Stimulated activated CD8-positive, alpha-beta memory T cell treated with anti-CD3 and anti-CD28 coated beads, Interleukin-15, amount 100 ng/mL, for 1 hour (primary cell): ENCODE measurements at regions not wholly inside any gene's neighbourhood (a gene's known extent, or its start where the extent isn't known, plus 50 kb on each side); places are given as distances from the start of the nearest gene placed in this dataset.
"Not testable (repeated sequence)": the region's sequence is repeated elsewhere in the genome, so short reads cannot be mapped to it uniquely, and the experiment has no call there.

Source experiments
- DNase-seq: peaks from one replicate; pipeline ENCODE4 v3.0.0-alpha.2; 2020; ENCODE audit warnings: low read depth

DNA sequence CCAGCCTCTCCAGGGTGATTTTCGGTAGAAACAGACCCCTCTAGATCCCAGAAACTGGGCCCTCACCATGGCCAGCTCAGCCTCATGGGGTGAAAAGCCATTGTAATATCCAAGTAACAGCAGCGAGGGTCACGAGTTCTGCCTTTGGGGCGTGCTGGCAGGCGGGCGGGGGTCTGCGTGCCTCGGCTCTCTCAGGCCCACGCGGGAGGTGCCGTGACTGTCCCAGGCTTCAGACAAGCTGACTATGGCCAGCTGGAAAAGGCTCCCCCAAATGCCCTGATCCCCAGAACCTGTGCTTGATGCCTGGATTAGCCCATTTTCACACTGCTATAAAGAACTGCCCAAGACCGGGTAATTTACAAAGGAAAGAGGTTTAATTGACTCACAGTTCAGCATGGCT, 160.2 kb downstream of the LAT start:
- DNase-seq, result not testable (repeated sequence)

DNA sequence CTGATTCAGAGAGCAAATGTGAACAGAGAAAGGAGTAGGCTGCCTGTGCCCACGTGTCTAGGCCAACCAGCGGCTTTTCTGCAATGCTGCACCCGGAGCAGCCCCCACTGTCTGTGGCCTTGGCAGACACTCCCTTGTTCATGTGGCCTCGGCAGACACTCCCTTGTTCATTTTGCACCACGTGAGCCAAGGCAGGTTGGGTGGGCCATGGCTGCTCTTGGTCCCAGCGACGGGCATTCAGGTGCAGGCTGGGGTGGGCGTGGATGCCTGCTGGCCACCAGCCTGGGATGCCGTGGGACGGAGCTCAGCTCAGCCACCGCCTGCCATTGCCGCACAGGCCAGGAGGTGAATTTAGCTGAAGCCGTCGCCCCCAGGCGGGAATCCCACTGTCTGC, 159.8 kb downstream of the LAT start:
- not testable (repeated sequence) for DNase-seq

GRCh38 chr16:29143739-29144668, 159.2 kb downstream of the LAT start:
- DNase-seq, result not testable (repeated sequence)

GRCh38 chr16:29142506-29142905, 157.7 kb downstream of the LAT start:
- not testable (repeated sequence) for DNase-seq

DNA sequence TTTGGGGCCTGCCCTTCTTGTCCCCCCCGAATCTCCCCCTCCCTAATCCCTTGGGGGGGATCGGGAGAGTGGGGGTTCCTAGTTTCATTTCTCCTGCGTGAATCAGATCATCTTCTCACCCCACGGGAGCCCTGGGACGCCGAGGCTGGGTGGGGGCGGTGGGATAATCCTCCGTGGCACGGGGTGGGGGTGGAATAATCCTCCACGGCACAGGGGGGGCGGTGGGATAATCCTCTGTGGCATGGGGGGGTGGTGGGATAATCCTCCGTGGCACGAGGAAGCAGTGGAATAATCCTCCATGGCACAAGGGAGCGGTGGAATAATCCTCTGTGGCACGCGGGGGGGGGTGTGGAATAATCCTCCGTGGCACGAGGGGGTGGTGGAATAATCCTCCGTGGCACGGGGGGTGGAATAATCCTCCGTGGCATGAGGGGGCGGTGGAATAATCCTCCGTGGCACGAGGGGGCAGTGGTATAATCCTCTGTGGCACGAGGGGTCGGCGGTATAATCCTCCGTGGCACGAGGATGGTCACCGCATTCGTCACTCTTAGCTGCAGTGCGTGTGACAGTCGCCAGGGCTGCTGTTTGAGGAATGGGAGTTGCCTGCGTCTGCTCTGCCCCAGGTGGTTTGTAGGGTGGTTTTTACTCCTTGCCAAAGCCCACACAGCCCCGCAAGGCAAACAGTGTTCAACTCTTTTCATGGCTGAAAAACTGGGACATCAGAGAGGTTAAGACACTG, 156.9 kb downstream of the LAT start:
- DNase-seq, result no peak

DNA sequence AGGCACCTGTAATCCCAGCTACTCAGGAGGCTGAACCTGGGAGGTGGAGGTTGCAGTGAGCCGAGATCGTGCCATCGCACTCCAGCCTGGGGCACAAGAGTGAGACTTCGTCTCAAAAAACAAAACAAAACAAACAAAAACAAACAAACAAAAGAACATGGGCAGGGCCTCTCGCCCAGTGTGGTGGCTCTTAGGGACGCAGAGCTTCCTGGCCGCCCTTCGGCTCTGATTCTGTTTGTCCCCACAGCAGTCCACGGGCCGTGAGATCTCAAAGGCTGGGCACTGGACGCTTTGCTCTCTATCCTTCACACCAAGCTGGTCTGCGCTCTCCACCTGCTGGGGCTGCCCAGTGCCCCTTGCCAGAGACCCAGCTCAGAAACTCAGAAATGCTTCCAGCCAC, 156.3 kb downstream of the LAT start:
- DNase-seq, result not testable (repeated sequence)

DNA sequence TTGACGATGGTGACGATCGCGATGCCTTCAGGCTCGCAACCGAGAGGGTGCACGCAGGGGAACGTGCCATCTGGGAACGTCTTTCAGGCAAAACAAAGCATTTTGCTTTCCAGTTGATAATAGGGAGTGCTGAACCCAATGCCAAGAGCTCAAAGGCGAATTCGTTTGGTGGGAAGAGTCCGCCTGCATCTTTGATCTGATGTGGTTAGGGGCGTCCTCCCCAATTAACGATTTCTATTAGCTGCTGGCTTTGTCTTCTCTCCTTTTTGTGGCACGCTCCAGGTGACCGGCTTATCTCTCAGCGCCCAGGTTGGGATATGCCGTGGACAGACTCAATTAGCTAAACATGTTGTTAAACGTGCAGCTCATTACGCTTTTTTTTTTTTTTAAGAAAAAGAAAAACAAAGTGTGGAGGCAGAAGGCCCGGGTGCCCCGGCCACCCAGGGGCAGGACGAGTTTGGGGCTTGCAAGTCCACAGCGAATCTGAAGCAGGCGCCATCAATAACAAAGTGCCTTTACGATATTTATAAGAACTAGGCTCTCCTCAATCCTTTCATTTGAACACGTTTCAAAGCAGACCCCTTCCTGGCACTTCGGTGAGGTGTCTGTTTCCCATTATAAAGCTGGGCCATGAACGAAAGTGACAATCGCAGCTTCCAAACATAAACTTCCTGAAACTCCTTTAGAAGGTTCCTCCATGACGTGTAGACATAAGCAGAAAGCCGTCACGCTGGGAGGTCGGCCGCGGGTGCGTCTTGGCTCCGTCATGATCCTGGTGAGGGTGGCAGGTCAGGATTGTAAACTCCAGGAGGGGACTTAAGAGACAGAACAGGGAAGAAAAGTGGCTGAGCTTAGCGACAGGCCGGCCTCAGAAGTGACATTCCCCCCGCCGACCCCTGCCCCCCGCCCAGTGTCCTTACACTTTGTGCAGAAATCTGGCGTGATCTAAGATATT, 155.3 kb downstream of the LAT start:
- not testable (repeated sequence) for DNase-seq

DNA sequence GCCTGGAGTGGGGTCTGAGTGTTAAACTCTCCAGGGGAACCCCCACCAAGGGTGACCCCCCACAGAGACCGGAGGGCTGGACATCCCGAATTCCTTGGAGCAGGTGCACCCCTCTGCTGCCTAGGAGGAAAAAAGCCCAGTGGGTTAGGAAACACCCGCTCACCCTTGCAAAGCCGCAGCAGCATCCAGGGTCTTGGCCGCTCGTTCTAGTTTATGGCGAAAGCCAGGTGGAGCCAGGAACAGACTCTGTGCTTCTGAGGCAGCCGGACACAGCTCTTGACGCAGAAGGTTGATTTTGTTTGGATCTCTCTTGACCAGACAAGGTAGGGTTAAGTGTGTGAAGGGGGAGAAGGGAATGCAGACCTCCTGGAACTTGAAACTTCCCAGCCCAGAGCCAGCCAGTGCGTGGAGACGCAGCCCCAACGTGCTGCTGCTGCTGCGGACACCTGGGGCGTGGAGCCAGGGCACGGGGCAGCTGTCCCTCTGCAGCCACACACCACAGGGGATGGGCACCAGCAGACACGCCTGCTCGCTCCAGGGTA, 154.5 kb downstream of the LAT start:
- no peak for DNase-seq

GRCh38 chr16:29138698-29139097, 153.8 kb downstream of the LAT start:
- DNase-seq, result not testable (repeated sequence)

GRCh38 chr16:29137894-29138662, 153.2 kb downstream of the LAT start:
- DNase-seq, result not testable (repeated sequence)

DNA sequence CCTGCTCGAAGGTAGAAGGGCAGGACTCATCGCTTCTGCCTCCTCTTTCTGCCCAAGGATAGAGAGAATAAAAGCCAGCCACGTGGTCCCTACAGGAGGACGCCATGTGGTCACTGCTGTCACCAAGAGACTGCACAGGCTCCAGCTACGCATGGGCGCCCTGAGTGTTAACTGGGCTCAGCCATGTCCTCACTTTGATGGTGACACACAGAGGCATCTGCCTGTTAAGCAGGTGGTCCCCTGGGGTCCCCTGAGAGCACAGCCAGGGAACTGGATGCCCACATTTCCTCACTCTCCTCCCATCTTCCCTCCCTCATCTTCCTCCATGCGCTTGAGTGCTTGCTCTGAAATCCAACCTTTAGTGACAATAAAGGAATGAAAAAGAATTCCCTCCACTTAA, 152.6 kb downstream of the LAT start:
- DNase-seq, result not testable (repeated sequence)

DNA sequence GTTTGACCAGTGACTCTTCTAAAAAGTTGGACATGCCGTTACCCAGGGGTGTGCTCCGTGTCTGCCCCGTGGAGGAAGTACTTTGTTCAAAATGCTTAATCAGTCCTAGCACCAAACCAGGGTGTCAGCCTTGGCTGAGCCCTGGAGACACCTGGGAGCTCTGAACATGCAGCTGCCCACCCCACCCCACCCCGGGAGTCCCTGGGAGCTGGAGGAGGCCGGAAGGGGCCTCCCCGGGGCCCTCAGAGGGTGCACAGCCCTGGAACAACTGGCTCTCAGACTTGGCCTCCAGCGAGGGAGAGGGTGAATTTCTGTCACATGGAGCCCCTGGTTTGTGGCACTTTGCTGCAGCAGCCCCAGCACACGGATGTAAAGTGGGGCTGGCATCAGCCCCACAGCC, 152.1 kb downstream of the LAT start:
- not testable (repeated sequence) for DNase-seq

DNA sequence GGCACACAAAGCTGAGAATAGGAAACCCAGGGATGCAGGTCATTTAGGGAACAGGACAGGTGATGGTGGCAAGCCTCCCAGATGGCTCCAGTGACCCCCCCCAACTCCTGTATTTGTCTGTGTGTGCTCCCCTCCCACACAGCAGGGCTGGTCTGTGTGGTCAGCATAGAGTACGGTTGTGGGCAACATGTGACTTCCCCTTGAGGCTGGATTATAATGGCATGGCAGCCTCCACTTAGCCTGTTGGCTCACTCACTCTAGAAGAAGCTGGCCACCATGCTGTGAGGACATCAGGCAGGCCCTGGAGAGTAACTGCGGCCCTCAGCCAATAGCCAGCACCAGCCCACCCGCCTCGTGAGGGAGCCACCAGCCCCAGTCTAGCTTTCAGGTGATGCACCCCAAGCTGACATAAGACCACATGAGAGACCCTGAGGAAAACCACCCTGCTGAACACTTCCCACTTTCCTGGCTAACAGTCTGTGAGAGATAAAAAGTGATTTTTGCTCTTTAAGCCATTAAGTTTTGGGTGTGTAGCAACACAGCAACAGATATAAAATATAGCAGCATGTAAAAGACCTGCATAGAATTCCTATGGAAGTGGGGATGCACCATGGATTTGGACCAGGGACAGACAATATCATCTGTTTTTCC, 151.3 kb downstream of the LAT start:
- DNase-seq, result not testable (repeated sequence)

- DNase-seq, result not testable (repeated sequence)
Observed at GRCh38 chr16:29135098-29135497, 150.2 kb downstream of the LAT start.

DNA sequence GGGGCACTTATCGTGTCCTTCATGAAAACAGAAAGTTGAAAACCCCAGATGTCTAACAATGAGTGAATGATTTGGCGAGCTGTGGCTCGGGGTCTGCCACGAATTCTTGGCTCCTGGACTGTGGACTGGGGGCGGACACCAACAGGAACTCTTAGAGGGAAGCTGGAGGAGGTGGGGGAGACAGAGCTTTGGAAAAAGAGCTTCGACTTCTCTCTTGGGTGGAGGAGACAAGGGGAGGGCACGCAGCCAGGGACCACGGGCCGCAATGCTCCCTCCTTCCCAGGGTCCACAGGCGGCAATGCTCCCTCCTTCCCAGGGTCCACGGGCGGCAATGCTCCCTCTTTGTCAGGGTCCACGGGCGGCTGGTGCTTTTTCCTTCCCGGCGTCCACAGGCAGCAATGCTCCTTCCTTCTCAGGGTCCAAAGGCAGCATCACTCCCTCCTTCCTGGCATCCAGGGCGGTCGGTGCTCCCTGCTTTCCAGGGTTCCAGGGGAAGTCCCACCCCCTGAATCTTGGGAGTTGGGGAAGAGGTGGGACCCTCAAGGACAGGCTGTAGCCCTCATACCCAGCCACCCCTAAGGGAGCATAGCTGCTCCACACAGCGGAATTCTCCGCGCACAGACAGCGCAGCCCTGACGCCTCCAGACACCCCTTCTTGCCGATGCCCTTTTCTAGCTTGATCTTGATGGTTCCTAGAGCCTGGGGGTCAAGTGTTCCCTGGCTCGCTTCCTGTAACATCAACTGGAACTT, 149.0 kb downstream of the LAT start:
- DNase-seq, result not testable (repeated sequence)

GRCh38 chr16:29132869-29133268, 148.0 kb downstream of the LAT start:
- not testable (repeated sequence) for DNase-seq

DNA sequence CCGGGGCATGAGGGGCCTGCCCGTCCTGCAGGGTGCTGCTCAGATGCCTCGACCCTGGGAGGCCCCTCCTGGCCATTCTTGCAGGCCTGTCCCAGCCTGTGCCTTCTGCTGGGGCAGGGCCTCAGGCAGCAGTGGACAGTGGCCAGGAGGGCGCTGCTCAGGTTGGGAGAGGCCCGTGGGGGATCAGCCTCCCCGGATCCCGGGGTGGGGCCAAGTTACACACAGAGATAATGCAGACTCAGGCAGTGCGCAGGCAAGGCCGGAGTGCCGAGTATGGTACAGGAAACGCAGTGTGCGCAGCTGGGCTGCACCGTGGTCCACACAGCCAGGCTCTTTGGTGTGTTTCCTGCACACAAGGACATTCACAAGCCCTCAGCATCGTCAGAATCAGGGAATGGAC, 147.6 kb downstream of the LAT start:
- DNase-seq, result not testable (repeated sequence)

GRCh38 chr16:29130901-29131851, 146.3 kb downstream of the LAT start:
- DNase-seq, result not testable (repeated sequence)
